WTC11 (cell line): ENCODE measurements at regions not wholly inside any gene's neighbourhood (a gene's known extent, or its start where the extent isn't known, plus 50 kb on each side); places are given as distances from the start of the nearest gene placed in this dataset.

ENCODE experiments used
- ATAC-seq: fragments of 200-7000 bp; cut with Tn5 transposase; 2 replicates; pipeline ENCODE4 v1.10.0; 2021; ENCODE audit warnings: mild to moderate bottlenecking, moderate library complexity
- CTCF ChIA-PET: fragments of 300-600 bp; sonication (Branson Sonifier 250); formaldehyde crosslinking; loops from one replicate; lab custom pipeline; 2021; ENCODE audit warnings: antibody characterized with exemption; lab: Charles Lee
- POLR2A ChIA-PET: fragments of 350-600 bp; sonication (Branson Sonifier 250); formaldehyde crosslinking; loops from one replicate; lab custom pipeline; 2021; ENCODE audit warnings: antibody characterized with exemption; lab: Charles Lee
- DNase-seq: peaks from one replicate; pipeline ENCODE4 v3.0.0; 2021; ENCODE audit warnings: low spot score
- H3K27ac Mint-ChIP-seq: 2 replicates; pipeline ENCODE4 v1.8.0; 2021; ENCODE audit warnings: mixed read lengths
- H3K27me3 Mint-ChIP-seq: 2 replicates; pipeline ENCODE4 v1.8.0; 2021; ENCODE audit warnings: low read depth, mild to moderate bottlenecking, moderate library complexity, mixed read lengths
- H3K36me3 Mint-ChIP-seq: 2 replicates; pipeline ENCODE4 v1.8.0; 2021; ENCODE audit warnings: mixed read lengths
- H3K4me1 Mint-ChIP-seq: 2 replicates; pipeline ENCODE4 v1.8.0; 2022; ENCODE audit warnings: mixed read lengths
- H3K4me3 Mint-ChIP-seq: 2 replicates; pipeline ENCODE4 v1.8.0; 2021; ENCODE audit warnings: mild to moderate bottlenecking, moderate library complexity, mixed read lengths
- H3K9me3 Mint-ChIP-seq: 2 replicates; pipeline ENCODE4 v1.8.0; 2021; ENCODE audit warnings: mixed read lengths
- CREB1 ChIP-seq: sonication (generic); formaldehyde crosslinking; IDR thresholded peaks from 2 replicates; pipeline ENCODE4 v1.8.0; 2023; ENCODE audit warnings: mild to moderate bottlenecking, missing genetic modification reagents
- ELF4 ChIP-seq: sonication (generic); formaldehyde crosslinking; IDR thresholded peaks from 2 replicates; pipeline ENCODE4 v1.8.1; 2022; ENCODE audit warnings: low read depth, mild to moderate bottlenecking, moderate library complexity, missing genetic modification reagents
- FOXK1 ChIP-seq: sonication (generic); formaldehyde crosslinking; IDR thresholded peaks from 2 replicates; pipeline ENCODE4 v1.8.0; 2022; ENCODE audit warnings: mild to moderate bottlenecking, moderate library complexity, missing genetic modification reagents
- KAT7 ChIP-seq: sonication (generic); formaldehyde crosslinking; IDR thresholded peaks from 2 replicates; pipeline ENCODE4 v1.8.1; 2023; ENCODE audit warnings: missing genetic modification reagents, mild to moderate bottlenecking, borderline replicate concordance
- NR3C1 ChIP-seq: sonication (generic); formaldehyde crosslinking; conservative IDR thresholded peaks from 2 replicates; pipeline ENCODE4 v1.8.1; 2023; ENCODE audit warnings: low read depth, mild to moderate bottlenecking, missing genetic modification reagents
- PRRX2 ChIP-seq: fragments of 250-450 bp; sonication (Bioruptor Pico); IDR thresholded peaks from 2 replicates; pipeline ENCODE4 v1.8.0; 2021; ENCODE audit warnings: mild to moderate bottlenecking
- RORB ChIP-seq: fragments of 250-450 bp; sonication (Bioruptor Pico); IDR thresholded peaks from 2 replicates; pipeline ENCODE4 v1.9.0; 2021; ENCODE audit warnings: mild to moderate bottlenecking
- ZNF317 ChIP-seq: sonication (generic); formaldehyde crosslinking; IDR thresholded peaks from 2 replicates; pipeline ENCODE4 v1.8.1; 2023; ENCODE audit warnings: low read depth, mild to moderate bottlenecking, moderate library complexity, missing genetic modification reagents, borderline replicate concordance
- ZNF423 ChIP-seq: fragments of 250-450 bp; sonication (Bioruptor Pico); IDR thresholded peaks from 2 replicates; pipeline ENCODE4 v2.1.2; 2022; ENCODE audit warnings: mild to moderate bottlenecking, moderate library complexity
- TF ChIP-seq, protein P1 (sequence below): sonication (generic); formaldehyde crosslinking; IDR thresholded peaks from 2 replicates; pipeline ENCODE4 v1.8.0; 2023; ENCODE audit warnings: missing genetic modification reagents, mild to moderate bottlenecking, borderline replicate concordance
- TF ChIP-seq, protein P2 (sequence below): fragments of 250-450 bp; sonication (Bioruptor Pico); IDR thresholded peaks from 2 replicates; pipeline ENCODE4 v1.8.0; 2021; ENCODE audit warnings: mild to moderate bottlenecking
- TF ChIP-seq, protein P3 (sequence below): fragments of 250-450 bp; sonication (Bioruptor Pico); conservative IDR thresholded peaks from 2 replicates; pipeline ENCODE4 v1.9.0; 2021; ENCODE audit warnings: mild to moderate bottlenecking
- TF ChIP-seq, protein P4 (sequence below): sonication (generic); formaldehyde crosslinking; IDR thresholded peaks from 2 replicates; pipeline ENCODE4 v1.8.1; 2022; ENCODE audit warnings: mild to moderate bottlenecking, missing genetic modification reagents, moderate library complexity, borderline replicate concordance
- TF ChIP-seq, protein P5 (sequence below): sonication (generic); formaldehyde crosslinking; IDR thresholded peaks from 2 replicates; pipeline ENCODE4 v1.8.0; 2022; ENCODE audit warnings: missing genetic modification reagents
- TF ChIP-seq, protein P6 (sequence below): sonication (generic); formaldehyde crosslinking; IDR thresholded peaks from 2 replicates; pipeline ENCODE4 v1.8.1; 2022; ENCODE audit warnings: low read depth, missing genetic modification reagents, borderline replicate concordance
- TF ChIP-seq, protein P7 (sequence below): sonication (generic); formaldehyde crosslinking; IDR thresholded peaks from 2 replicates; pipeline ENCODE4 v1.8.0; 2022; ENCODE audit warnings: mild to moderate bottlenecking, missing genetic modification reagents

DNA sequence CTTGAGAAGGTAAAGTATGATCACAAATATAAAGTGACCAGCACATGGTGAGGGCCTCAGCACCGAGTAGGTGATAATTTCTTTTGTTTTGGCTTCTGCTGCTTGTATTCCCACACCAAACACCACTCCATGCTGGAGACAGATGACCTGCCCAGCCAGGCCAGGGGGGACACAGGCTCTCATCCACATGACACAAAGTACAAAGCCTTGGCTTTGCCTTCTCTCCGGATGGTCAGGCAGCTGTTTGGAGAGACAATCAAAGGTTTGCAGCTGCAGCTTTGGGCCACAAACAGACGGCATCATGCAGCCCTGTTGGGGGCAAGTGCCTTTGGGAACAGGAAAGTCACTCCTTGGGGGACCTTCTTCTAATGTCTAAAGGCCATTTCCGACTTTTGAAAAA lies 226.2 kb upstream of the KLF4 start:
- no peaks in the 10 kb centered on the region for H3K36me3 Mint-ChIP-seq
- ATAC-seq: no peak
- no peak overlapping the region for H3K27ac Mint-ChIP-seq
- POLR2A ChIA-PET: no interaction called here
- TF ChIP-seq, protein P1, sequence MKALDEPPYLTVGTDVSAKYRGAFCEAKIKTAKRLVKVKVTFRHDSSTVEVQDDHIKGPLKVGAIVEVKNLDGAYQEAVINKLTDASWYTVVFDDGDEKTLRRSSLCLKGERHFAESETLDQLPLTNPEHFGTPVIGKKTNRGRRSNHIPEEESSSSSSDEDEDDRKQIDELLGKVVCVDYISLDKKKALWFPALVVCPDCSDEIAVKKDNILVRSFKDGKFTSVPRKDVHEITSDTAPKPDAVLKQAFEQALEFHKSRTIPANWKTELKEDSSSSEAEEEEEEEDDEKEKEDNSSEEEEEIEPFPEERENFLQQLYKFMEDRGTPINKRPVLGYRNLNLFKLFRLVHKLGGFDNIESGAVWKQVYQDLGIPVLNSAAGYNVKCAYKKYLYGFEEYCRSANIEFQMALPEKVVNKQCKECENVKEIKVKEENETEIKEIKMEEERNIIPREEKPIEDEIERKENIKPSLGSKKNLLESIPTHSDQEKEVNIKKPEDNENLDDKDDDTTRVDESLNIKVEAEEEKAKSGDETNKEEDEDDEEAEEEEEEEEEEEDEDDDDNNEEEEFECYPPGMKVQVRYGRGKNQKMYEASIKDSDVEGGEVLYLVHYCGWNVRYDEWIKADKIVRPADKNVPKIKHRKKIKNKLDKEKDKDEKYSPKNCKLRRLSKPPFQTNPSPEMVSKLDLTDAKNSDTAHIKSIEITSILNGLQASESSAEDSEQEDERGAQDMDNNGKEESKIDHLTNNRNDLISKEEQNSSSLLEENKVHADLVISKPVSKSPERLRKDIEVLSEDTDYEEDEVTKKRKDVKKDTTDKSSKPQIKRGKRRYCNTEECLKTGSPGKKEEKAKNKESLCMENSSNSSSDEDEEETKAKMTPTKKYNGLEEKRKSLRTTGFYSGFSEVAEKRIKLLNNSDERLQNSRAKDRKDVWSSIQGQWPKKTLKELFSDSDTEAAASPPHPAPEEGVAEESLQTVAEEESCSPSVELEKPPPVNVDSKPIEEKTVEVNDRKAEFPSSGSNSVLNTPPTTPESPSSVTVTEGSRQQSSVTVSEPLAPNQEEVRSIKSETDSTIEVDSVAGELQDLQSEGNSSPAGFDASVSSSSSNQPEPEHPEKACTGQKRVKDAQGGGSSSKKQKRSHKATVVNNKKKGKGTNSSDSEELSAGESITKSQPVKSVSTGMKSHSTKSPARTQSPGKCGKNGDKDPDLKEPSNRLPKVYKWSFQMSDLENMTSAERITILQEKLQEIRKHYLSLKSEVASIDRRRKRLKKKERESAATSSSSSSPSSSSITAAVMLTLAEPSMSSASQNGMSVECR (CRISPR knock-in tag): no peak
- TF ChIP-seq, protein P2, sequence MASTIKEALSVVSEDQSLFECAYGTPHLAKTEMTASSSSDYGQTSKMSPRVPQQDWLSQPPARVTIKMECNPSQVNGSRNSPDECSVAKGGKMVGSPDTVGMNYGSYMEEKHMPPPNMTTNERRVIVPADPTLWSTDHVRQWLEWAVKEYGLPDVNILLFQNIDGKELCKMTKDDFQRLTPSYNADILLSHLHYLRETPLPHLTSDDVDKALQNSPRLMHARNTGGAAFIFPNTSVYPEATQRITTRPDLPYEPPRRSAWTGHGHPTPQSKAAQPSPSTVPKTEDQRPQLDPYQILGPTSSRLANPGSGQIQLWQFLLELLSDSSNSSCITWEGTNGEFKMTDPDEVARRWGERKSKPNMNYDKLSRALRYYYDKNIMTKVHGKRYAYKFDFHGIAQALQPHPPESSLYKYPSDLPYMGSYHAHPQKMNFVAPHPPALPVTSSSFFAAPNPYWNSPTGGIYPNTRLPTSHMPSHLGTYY (CRISPR knock-in tag): no peak
- TF ChIP-seq, protein P3, sequence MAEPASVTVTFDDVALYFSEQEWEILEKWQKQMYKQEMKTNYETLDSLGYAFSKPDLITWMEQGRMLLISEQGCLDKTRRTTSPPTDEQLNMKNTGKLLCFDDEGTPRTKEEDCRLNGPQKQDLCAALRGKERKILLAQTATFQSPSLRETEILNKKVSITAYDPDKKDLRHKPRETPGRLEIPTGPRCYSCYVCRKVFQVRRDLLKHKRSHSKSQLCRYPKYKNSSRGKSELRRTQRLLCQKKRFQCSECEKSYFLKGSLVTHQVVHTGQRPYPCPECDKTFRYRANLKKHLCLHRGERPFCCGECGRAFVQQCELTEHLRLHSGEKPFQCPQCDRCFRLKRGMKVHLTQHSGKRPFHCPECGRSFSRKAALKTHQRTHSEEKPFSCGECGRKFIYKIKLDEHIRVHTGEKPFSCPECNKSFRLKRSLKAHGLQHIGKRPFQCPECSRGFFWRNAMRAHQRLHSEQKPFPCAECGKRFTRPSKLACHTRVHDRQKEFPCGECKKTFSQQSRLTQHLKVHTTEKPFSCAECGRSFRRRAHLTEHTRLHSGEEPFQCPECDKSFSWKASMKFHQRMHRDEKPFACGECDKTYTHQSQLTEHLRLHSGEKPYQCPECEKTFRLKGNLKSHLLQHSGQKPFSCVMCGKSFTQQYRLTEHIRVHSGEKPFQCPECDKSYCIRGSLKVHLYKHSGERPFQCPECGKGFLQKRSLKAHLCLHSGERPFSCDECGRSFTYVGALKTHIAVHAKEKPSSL: no peak
- TF ChIP-seq, protein P4, sequence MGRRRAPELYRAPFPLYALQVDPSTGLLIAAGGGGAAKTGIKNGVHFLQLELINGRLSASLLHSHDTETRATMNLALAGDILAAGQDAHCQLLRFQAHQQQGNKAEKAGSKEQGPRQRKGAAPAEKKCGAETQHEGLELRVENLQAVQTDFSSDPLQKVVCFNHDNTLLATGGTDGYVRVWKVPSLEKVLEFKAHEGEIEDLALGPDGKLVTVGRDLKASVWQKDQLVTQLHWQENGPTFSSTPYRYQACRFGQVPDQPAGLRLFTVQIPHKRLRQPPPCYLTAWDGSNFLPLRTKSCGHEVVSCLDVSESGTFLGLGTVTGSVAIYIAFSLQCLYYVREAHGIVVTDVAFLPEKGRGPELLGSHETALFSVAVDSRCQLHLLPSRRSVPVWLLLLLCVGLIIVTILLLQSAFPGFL (CRISPR knock-in tag): no peak
- TF ChIP-seq KAT7 (CRISPR knock-in tag): no peak
- no peak for TF ChIP-seq FOXK1
- TF ChIP-seq NR3C1 (CRISPR knock-in tag): no peak
- TF ChIP-seq, all 79 proteins: peak for 0
- no peaks in the 10 kb centered on the region for H3K4me1 Mint-ChIP-seq
- H3K4me3 Mint-ChIP-seq: no peak overlapping the region
- peaks cover 3% of the 10 kb centered on the region; the same call in 1 of the 2 replicates for H3K9me3 Mint-ChIP-seq
- no peak for DNase-seq
- CTCF ChIA-PET: interaction anchor here (1.3 kb wide), 1 partner anchor 1046 kb away, joined by 4 read pairs; no protein-coding TSS in a partner anchor
- H3K27me3 Mint-ChIP-seq: no peaks in the 10 kb centered on the region

DNA sequence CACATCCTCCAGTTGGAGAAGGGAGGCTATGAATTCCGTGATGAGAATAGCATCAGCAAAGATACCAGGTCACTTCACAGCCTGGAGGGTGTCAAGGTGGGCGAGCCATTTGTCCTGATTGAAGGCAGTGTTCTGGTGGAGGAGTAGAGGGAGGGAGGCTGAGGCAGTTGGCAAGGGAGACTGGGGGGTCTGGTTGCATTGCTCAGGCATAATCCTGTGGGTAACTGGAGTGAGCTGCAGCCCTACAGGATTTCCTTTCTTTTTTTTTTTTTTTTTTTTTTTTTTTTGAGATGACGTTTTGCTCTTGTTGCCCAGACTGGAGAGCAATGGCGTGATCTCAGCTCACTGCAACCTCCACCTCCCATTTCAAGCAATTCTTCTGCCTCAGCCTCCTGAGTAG lies 223.9 kb upstream of the KLF4 start:
- ATAC-seq: no peak
- H3K27me3 Mint-ChIP-seq: no peaks in the 10 kb centered on the region
- DNase-seq: no peak
- ChIA-PET POLR2A (no interaction called here), CTCF (no interaction called here)
- H3K4me1 Mint-ChIP-seq: no peaks in the 10 kb centered on the region
- H3K27ac Mint-ChIP-seq: no peak overlapping the region
- peaks cover 3% of the 10 kb centered on the region; the same call in 1 of the 2 replicates for H3K9me3 Mint-ChIP-seq
- no peaks in the 10 kb centered on the region for H3K36me3 Mint-ChIP-seq
- no peak overlapping the region for H3K4me3 Mint-ChIP-seq
- TF ChIP-seq PRRX2 (CRISPR knock-in tag): no peak
- TF ChIP-seq ZNF423 (CRISPR knock-in tag): no peak
- no peak for TF ChIP-seq CREB1 (CRISPR knock-in tag)
- no peak for TF ChIP-seq RORB
- TF ChIP-seq, protein P5, sequence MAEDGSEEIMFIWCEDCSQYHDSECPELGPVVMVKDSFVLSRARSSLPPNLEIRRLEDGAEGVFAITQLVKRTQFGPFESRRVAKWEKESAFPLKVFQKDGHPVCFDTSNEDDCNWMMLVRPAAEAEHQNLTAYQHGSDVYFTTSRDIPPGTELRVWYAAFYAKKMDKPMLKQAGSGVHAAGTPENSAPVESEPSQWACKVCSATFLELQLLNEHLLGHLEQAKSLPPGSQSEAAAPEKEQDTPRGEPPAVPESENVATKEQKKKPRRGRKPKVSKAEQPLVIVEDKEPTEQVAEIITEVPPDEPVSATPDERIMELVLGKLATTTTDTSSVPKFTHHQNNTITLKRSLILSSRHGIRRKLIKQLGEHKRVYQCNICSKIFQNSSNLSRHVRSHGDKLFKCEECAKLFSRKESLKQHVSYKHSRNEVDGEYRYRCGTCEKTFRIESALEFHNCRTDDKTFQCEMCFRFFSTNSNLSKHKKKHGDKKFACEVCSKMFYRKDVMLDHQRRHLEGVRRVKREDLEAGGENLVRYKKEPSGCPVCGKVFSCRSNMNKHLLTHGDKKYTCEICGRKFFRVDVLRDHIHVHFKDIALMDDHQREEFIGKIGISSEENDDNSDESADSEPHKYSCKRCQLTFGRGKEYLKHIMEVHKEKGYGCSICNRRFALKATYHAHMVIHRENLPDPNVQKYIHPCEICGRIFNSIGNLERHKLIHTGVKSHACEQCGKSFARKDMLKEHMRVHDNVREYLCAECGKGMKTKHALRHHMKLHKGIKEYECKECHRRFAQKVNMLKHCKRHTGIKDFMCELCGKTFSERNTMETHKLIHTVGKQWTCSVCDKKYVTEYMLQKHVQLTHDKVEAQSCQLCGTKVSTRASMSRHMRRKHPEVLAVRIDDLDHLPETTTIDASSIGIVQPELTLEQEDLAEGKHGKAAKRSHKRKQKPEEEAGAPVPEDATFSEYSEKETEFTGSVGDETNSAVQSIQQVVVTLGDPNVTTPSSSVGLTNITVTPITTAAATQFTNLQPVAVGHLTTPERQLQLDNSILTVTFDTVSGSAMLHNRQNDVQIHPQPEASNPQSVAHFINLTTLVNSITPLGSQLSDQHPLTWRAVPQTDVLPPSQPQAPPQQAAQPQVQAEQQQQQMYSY (CRISPR knock-in tag): no peak
- TF ChIP-seq KAT7 (CRISPR knock-in tag): no peak
- TF ChIP-seq ELF4 (CRISPR knock-in tag): no peak
- no peak for TF ChIP-seq ZNF317 (CRISPR knock-in tag)
- TF ChIP-seq, protein P6, sequence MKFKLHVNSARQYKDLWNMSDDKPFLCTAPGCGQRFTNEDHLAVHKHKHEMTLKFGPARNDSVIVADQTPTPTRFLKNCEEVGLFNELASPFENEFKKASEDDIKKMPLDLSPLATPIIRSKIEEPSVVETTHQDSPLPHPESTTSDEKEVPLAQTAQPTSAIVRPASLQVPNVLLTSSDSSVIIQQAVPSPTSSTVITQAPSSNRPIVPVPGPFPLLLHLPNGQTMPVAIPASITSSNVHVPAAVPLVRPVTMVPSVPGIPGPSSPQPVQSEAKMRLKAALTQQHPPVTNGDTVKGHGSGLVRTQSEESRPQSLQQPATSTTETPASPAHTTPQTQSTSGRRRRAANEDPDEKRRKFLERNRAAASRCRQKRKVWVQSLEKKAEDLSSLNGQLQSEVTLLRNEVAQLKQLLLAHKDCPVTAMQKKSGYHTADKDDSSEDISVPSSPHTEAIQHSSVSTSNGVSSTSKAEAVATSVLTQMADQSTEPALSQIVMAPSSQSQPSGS: no peak
- TF ChIP-seq, protein P7, sequence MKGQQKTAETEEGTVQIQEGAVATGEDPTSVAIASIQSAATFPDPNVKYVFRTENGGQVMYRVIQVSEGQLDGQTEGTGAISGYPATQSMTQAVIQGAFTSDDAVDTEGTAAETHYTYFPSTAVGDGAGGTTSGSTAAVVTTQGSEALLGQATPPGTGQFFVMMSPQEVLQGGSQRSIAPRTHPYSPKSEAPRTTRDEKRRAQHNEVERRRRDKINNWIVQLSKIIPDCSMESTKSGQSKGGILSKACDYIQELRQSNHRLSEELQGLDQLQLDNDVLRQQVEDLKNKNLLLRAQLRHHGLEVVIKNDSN (CRISPR knock-in tag): no peak
